ENCODE measurements at regions not wholly inside any gene's neighbourhood (a gene's known extent, or its start where the extent isn't known, plus 50 kb on each side); places are given as distances from the start of the nearest gene placed in this dataset.

DNA sequence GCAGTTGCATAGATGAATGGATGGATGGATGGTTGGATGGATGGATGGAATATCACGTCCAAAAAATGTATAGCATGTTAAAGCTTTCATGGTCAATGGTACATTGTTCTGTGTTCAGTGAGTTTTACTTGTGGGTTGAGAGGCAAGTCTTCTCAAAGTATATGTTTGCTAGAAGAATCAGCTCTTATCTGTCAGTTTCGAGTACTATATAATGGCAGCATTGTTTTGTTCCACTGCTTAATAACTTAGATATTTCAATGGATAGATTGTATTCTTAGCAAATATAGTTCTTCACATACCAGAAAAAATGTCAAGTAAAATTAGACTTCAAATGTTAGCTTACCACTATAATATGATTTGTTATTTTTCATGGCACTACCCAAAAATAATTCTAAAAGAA lies 100.9 kb upstream of the CDIN1 start:
- TF ChIP-seq RAD51 (IDR thresholded peaks at IDR 0.05; ENCODE audit: borderline replicate concordance, low read depth), result no peak
- TF ChIP-seq, protein P1, sequence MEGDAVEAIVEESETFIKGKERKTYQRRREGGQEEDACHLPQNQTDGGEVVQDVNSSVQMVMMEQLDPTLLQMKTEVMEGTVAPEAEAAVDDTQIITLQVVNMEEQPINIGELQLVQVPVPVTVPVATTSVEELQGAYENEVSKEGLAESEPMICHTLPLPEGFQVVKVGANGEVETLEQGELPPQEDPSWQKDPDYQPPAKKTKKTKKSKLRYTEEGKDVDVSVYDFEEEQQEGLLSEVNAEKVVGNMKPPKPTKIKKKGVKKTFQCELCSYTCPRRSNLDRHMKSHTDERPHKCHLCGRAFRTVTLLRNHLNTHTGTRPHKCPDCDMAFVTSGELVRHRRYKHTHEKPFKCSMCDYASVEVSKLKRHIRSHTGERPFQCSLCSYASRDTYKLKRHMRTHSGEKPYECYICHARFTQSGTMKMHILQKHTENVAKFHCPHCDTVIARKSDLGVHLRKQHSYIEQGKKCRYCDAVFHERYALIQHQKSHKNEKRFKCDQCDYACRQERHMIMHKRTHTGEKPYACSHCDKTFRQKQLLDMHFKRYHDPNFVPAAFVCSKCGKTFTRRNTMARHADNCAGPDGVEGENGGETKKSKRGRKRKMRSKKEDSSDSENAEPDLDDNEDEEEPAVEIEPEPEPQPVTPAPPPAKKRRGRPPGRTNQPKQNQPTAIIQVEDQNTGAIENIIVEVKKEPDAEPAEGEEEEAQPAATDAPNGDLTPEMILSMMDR (IDR thresholded peaks at IDR 0.05 in 2 of 3, conservative IDR thresholded peaks at IDR 0.05 in 1 of 3; ENCODE audit: insufficient read depth in 2 of 3, low read depth in 1 of 3, low read length in 3 of 3), result no peak
- TF ChIP-seq, protein P2, sequence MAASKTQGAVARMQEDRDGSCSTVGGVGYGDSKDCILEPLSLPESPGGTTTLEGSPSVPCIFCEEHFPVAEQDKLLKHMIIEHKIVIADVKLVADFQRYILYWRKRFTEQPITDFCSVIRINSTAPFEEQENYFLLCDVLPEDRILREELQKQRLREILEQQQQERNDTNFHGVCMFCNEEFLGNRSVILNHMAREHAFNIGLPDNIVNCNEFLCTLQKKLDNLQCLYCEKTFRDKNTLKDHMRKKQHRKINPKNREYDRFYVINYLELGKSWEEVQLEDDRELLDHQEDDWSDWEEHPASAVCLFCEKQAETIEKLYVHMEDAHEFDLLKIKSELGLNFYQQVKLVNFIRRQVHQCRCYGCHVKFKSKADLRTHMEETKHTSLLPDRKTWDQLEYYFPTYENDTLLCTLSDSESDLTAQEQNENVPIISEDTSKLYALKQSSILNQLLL (CRISPR knock-in tag; IDR thresholded peaks at IDR 0.05; ENCODE audit: borderline replicate concordance), result no peak
